CD14-positive monocyte (primary cell): ENCODE measurements at regions not wholly inside any gene's neighbourhood (a gene's known extent, or its start where the extent isn't known, plus 50 kb on each side); places are given as distances from the start of the nearest gene placed in this dataset.

ENCODE experiments used
- DNase-seq, 3 donors: peaks; one replicate each; pipeline ENCODE4 v3.0.0-alpha.2; 2011 to 2022
- H2AFZ ChIP-seq: 2 replicates; pipeline ENCODE4 v1.6.0; 2012; ENCODE audit warnings: mild to moderate bottlenecking, low read depth, low read length, inconsistent platforms; ENCODE audit not compliant: insufficient read depth, poor library complexity, severe bottlenecking
- H3K27ac ChIP-seq, 2 donors: 1 replicate in 1 of 2; 2 replicates in 1 of 2; pipeline ENCODE4 v1.5.1; 2012 to 2013; ENCODE audit warnings: low read length in 2 of 2, control low read depth in 1 of 2, inconsistent platforms in 1 of 2, low read depth in 1 of 2, mild to moderate bottlenecking in 1 of 2
- H3K27me3 ChIP-seq, 2 donors: one replicate each; pipeline versions ENCODE4 v1.6.0 to v1.6.1; 2011 to 2013; ENCODE audit warnings: low read length in 2 of 2; ENCODE audit not compliant: control insufficient read depth in 2 of 2, insufficient read depth in 2 of 2
- H3K36me3 ChIP-seq, 2 donors: replicated peaks in 1 of 2; 1 replicate in 1 of 2; 2 replicates in 1 of 2; pipeline versions ENCODE4 v1.5.1 to v1.6.1; 2012 to 2013; ENCODE audit warnings: low read length in 2 of 2, control low read depth in 1 of 2, inconsistent platforms in 1 of 2, mild to moderate bottlenecking in 1 of 2; ENCODE audit not compliant: insufficient read depth in 2 of 2, control insufficient read depth in 1 of 2
- H3K4me1 ChIP-seq, 2 donors: 1 replicate in 1 of 2; 2 replicates in 1 of 2; pipeline versions ENCODE4 v1.5.1 to v1.6.1; 2012 to 2013; ENCODE audit warnings: low read length in 2 of 2, control low read depth in 1 of 2, inconsistent platforms in 1 of 2, mild to moderate bottlenecking in 1 of 2, moderate library complexity in 1 of 2; ENCODE audit not compliant: insufficient read depth in 2 of 2, control insufficient read depth in 1 of 2
- H3K4me2 ChIP-seq: replicated peaks from 2 replicates; pipeline ENCODE3; 2012; ENCODE audit warnings: low read length, moderate library complexity, mild to moderate bottlenecking; ENCODE audit not compliant: poor library complexity, severe bottlenecking; ENCODE audit errors: extremely low read depth
- H3K4me3 ChIP-seq, 3 experiments: fragments of 200-600 bp in 1 of 3; sonication (generic) in 1 of 3; replicated peaks in 1 of 3; 1 replicate in 2 of 3; 2 replicates in 1 of 3; pipeline ENCODE4 v1.5.1; 2011 to 2013; ENCODE audit warnings: low read length in 3 of 3, mild to moderate bottlenecking in 3 of 3, control low read depth in 2 of 3, low read depth in 2 of 3, inconsistent platforms in 1 of 3, moderate library complexity in 1 of 3
- H3K79me2 ChIP-seq: 2 replicates; pipeline ENCODE4 v1.6.0; 2012; ENCODE audit warnings: mild to moderate bottlenecking, control low read depth, inconsistent platforms, low read length, moderate library complexity; ENCODE audit not compliant: insufficient read depth
- H3K9ac ChIP-seq: 2 replicates; pipeline ENCODE4 v1.6.0; 2017; ENCODE audit warnings: low read length, mild to moderate bottlenecking; ENCODE audit not compliant: insufficient read depth, poor library complexity, severe bottlenecking
- H3K9me3 ChIP-seq, 2 donors: replicated peaks in 1 of 2; 1 replicate in 1 of 2; 2 replicates in 1 of 2; pipeline versions ENCODE4 v1.5.1 to v1.6.1; 2012 to 2013; ENCODE audit warnings: low read length in 2 of 2, control low read depth in 1 of 2; ENCODE audit not compliant: control insufficient read depth in 1 of 2, insufficient read depth in 1 of 2
- H4K20me1 ChIP-seq: 2 replicates; pipeline ENCODE4 v1.6.0; 2012; ENCODE audit warnings: mild to moderate bottlenecking, low read length, control low read depth, moderate library complexity; ENCODE audit not compliant: insufficient read depth
- H3K27ac Mint-ChIP-seq, 7 donors: one replicate each; pipeline ENCODE4 v1.8.0; 2020; ENCODE audit warnings: mild to moderate bottlenecking in 7 of 7, mixed read lengths in 7 of 7, moderate library complexity in 6 of 7, inconsistent platforms in 2 of 7
- H3K27me3 Mint-ChIP-seq, 3 donors: one replicate each; pipeline ENCODE4 v1.8.0; 2021 to 2022; ENCODE audit warnings: low read depth in 3 of 3, mild to moderate bottlenecking in 3 of 3, mixed read lengths in 3 of 3, moderate library complexity in 3 of 3, inconsistent platforms in 1 of 3
- H3K36me3 Mint-ChIP-seq, 2 donors: one replicate each; pipeline ENCODE4 v1.8.0; 2020; ENCODE audit warnings: mixed read lengths in 2 of 2, inconsistent platforms in 1 of 2, mild to moderate bottlenecking in 1 of 2
- H3K4me1 Mint-ChIP-seq: one replicate; pipeline ENCODE4 v1.8.0; 2020; ENCODE audit warnings: mild to moderate bottlenecking, mixed read lengths
- H3K4me3 Mint-ChIP-seq, 2 donors: one replicate each; pipeline ENCODE4 v1.8.0; 2020; ENCODE audit warnings: mild to moderate bottlenecking in 2 of 2, mixed read lengths in 2 of 2, moderate library complexity in 1 of 2
- H3K9me3 Mint-ChIP-seq, 7 donors: one replicate each; pipeline ENCODE4 v1.8.0; 2020 to 2022; ENCODE audit warnings: mixed read lengths in 7 of 7, mild to moderate bottlenecking in 6 of 7, moderate library complexity in 6 of 7, inconsistent platforms in 2 of 7
- CTCF ChIP-seq: fragments of 200-600 bp; IDR thresholded peaks from one replicate; pipeline ENCODE4 v1.8.0; 2022; ENCODE audit warnings: antibody characterized with exemption, mild to moderate bottlenecking
- WGBS: methylation state at CpG from one replicate; pipeline ENCODE4 v1.1.5; 2013; ENCODE audit warnings: missing lambda C conversion rate; ENCODE audit not compliant: insufficient coverage; 5-methylcytosine and 5-hydroxymethylcytosine counted together
- intact Hi-C, 2 donors: fragments of 100-400 bp; cut with micrococcal nuclease; formaldehyde crosslinking; loops; one replicate each; pipeline versions ENCODE4 v1.15.0 to v1.15.1; 2023

- Histone ChIP-seq H3K4me1 (peaks cover 23 to 32% of the 10 kb centered on the region in 2 donors), H3K27ac (no peak overlapping the region), H3K4me3 (no peak overlapping the region), H3K36me3 (no peaks in the 10 kb centered on the region), H2AFZ (no peak overlapping the region), H3K9me3 (peaks cover 8 to 10% of the 10 kb centered on the region in 2 donors), H3K27me3 (no peaks in the 10 kb centered on the region), H4K20me1 (no peaks in the 10 kb centered on the region), H3K9ac (no peak overlapping the region), H3K4me2 (no peak overlapping the region), H3K79me2 (no peaks in the 10 kb centered on the region)
- H3K9me3 Mint-ChIP-seq, result peaks cover 6 to 20% (median 12%) of the 10 kb centered on the region in 7 donors
- TF ChIP-seq CTCF, result no peak
- H3K4me1 Mint-ChIP-seq, result peaks cover 37% of the 10 kb centered on the region
- H3K36me3 Mint-ChIP-seq, result peaks cover 0 to 1% of the 10 kb centered on the region in 2 donors
- no peak overlapping the region for H3K4me3 Mint-ChIP-seq
- intact Hi-C loops, result no loop called here
- 100% methylated on average over 5 of the region's 10 CpGs for WGBS
- H3K27me3 Mint-ChIP-seq, result peaks cover 0 to 5% (median 2%) of the 10 kb centered on the region in 3 donors
- no peak for DNase-seq
- H3K27ac Mint-ChIP-seq, result no peak overlapping the region
Measured at GRCh38 chr11:45061641-45062040, 84.8 kb upstream of the PRDM11 start.

GRCh38 chr11:45062115-45062514 is 84.3 kb upstream of the PRDM11 start:
- intact Hi-C loops, result no loop called here

More at GRCh38 chr11:45062115-45062514, 84.3 kb upstream of the PRDM11 start:
- no peaks in the 10 kb centered on the region for H3K79me2 ChIP-seq
- no peaks in the 10 kb centered on the region for H3K27me3 ChIP-seq
- TF ChIP-seq CTCF, result no peak
- peaks cover 37% of the 10 kb centered on the region for H3K4me1 Mint-ChIP-seq
- peaks cover 0 to 1% of the 10 kb centered on the region in 2 donors for H3K36me3 Mint-ChIP-seq
- H3K9ac ChIP-seq, result no peak overlapping the region
- no peak overlapping the region for H3K4me2 ChIP-seq
- H3K27ac ChIP-seq, result no peak overlapping the region
- H3K9me3 Mint-ChIP-seq, result peaks cover 9 to 21% (median 13%) of the 10 kb centered on the region in 7 donors
- DNase-seq, result no peak
- no peak overlapping the region for H2AFZ ChIP-seq
- H3K4me3 ChIP-seq, result no peak overlapping the region
- H3K27me3 Mint-ChIP-seq, result peaks cover 0 to 5% (median 2%) of the 10 kb centered on the region in 3 donors
- peaks cover 23 to 32% of the 10 kb centered on the region in 2 donors for H3K4me1 ChIP-seq
- no peak overlapping the region for H3K4me3 Mint-ChIP-seq
- H3K27ac Mint-ChIP-seq, result no peak overlapping the region
- peaks cover 9 to 10% of the 10 kb centered on the region in 2 donors for H3K9me3 ChIP-seq
- WGBS, result 82% methylated on average over 1 of the region's 3 CpGs
- no peaks in the 10 kb centered on the region for H3K36me3 ChIP-seq
- no peaks in the 10 kb centered on the region for H4K20me1 ChIP-seq
